ENCODE measurements at regions not wholly inside any gene's neighbourhood (a gene's known extent, or its start where the extent isn't known, plus 50 kb on each side); places are given as distances from the start of the nearest gene placed in this dataset.

GRCh38 chr4:179976777-179977176 is 2266.4 kb upstream of the TENM3 start:
- H4K8ac ChIP-seq (ENCODE audit: low read depth in 2 of 2, low read length in 2 of 2): no peak overlapping the region
- ATAC-seq (ENCODE audit: low read depth) (no peak), DNase-seq (no peak)
- ChIA-PET POLR2A (ENCODE audit: unreplicated experiment) (no interaction called here), CTCF (no interaction called here)
- no peak overlapping the region for H2AK9ac ChIP-seq (replicated peaks; ENCODE audit: low read depth, low read length, poor library complexity)
- in situ Hi-C loops (cut with MboI; ENCODE audit: low sequenced_read_pairs): no loop called here
- H3K4ac ChIP-seq (ENCODE audit: low read depth, low read length): no peak overlapping the region
- H2BK15ac ChIP-seq (ENCODE audit: low read depth, low read length): no peak overlapping the region
- no peak overlapping the region for H3K23ac ChIP-seq (ENCODE audit: low read depth, low read length)
- no peak overlapping the region for H3K14ac ChIP-seq (replicated peaks; ENCODE audit: low read depth, low read length)
- no peak overlapping the region for H3K27ac ChIP-seq (ENCODE audit: insufficient read depth, low read length)
- dilution Hi-C loops (cut with HindIII; ENCODE audit: low sequenced_read_pairs, unreplicated experiment): no loop called here
- no peak overlapping the region for H3K4me3 ChIP-seq (ENCODE audit: insufficient read depth, low read depth, low read length)
- no peak overlapping the region for H4K5ac ChIP-seq (ENCODE audit: low read depth, low read length)
- TF ChIP-seq SMC3 (IDR thresholded peaks at IDR 0.05; ENCODE audit: low read depth, low read length): no peak
- TF ChIP-seq MAZ (IDR thresholded peaks at IDR 0.05; ENCODE audit: borderline replicate concordance, low read depth, low read length): no peak
- no peak for TF ChIP-seq POLR2A (IDR thresholded peaks at IDR 0.05; ENCODE audit: low read depth, low read length)
- TF ChIP-seq ELK1 (IDR thresholded peaks at IDR 0.05; ENCODE audit: borderline replicate concordance, low read depth, low read length): no peak
- TF ChIP-seq USF2 (IDR thresholded peaks at IDR 0.05; ENCODE audit: low read depth, low read length): no peak
- no peak for TF ChIP-seq NFE2L2 (IDR thresholded peaks at IDR 0.05; ENCODE audit: low read depth, low read length)
- TF ChIP-seq BHLHE40 (IDR thresholded peaks at IDR 0.05; ENCODE audit: low read depth, low read length): no peak
- no peak for TF ChIP-seq CEBPB (IDR thresholded peaks at IDR 0.05; ENCODE audit: low read depth, low read length)
- TF ChIP-seq RFX5 (IDR thresholded peaks at IDR 0.05; ENCODE audit: low read depth, low read length): no peak
- no peaks in the 10 kb centered on the region for H3K9me1 ChIP-seq (ENCODE audit: insufficient read depth, low read length)
- no peaks in the 10 kb centered on the region for H3K36me3 ChIP-seq (ENCODE audit: control insufficient read depth, insufficient read depth, low read length)
- no peak overlapping the region for H4K91ac ChIP-seq (ENCODE audit: insufficient read depth, low read depth, low read length)
- BruUV-seq (replicated peaks): no TSS peak
- no peaks in the 10 kb centered on the region for H3K4me1 ChIP-seq (ENCODE audit: control insufficient read depth, insufficient read depth, low read length)
- H3K56ac ChIP-seq (ENCODE audit: extremely low read depth, insufficient read depth, low read length): no peak overlapping the region
- H3K9ac ChIP-seq (ENCODE audit: low read depth, low read length): no peak overlapping the region
- H3K79me1 ChIP-seq (ENCODE audit: low read depth in 1 of 2, low read length in 2 of 2): no peaks in the 10 kb centered on the region
- no peaks in the 10 kb centered on the region; the same call in 1 of the 2 replicates for H3K9me3 ChIP-seq (ENCODE audit: control insufficient read depth, insufficient read depth, low read length)
- intact Hi-C loops (cut with micrococcal nuclease): no loop called here
- no peak overlapping the region for H2AK5ac ChIP-seq (ENCODE audit: low read depth, low read length)
- no peak overlapping the region for H3K18ac ChIP-seq (ENCODE audit: low read depth, low read length)
- WGBS, 2 experiments (ENCODE audit: extremely low coverage in 2 of 2, insufficient read length in 1 of 2): 66% methylated on average over 4 of the region's 7 CpGs; no CpG with 5 or more reads in 1 of the 2 experiments
- no peak overlapping the region for H2BK20ac ChIP-seq (ENCODE audit: low read depth, low read length)
- no peak overlapping the region for H2BK5ac ChIP-seq (ENCODE audit: low read depth, low read length, poor library complexity, severe bottlenecking)
- no peaks in the 10 kb centered on the region for H3K27me3 ChIP-seq (ENCODE audit: control insufficient read depth, insufficient read depth, low read length)
- no peaks in the 10 kb centered on the region for H4K20me1 ChIP-seq (ENCODE audit: insufficient read depth, low read length)
- H2AFZ ChIP-seq (replicated peaks; ENCODE audit: low read length, poor library complexity): no peak overlapping the region
- no peak overlapping the region for H3K4me2 ChIP-seq (ENCODE audit: low read depth, low read length)
- no peak overlapping the region for H2BK120ac ChIP-seq (ENCODE audit: low read depth, low read length)

Measured in IMR-90 (cell line).